Esophagus muscularis mucosa (tissue), 4 donors: ENCODE measurements at regions not wholly inside any gene's neighbourhood (a gene's known extent, or its start where the extent isn't known, plus 50 kb on each side); places are given as distances from the start of the nearest gene placed in this dataset.

Experiments used
- DNase-seq: peaks from one replicate; pipeline ENCODE4 v3.0.0-alpha.2; 2017; ENCODE audit errors: extremely low spot score
- H3K27ac ChIP-seq, 4 donors: fragments of 200-600 bp; sonication (generic); replicated peaks in 1 of 4; 1 replicate in 3 of 4; 2 replicates in 1 of 4; pipeline ENCODE4 v1.5.1; 2016 to 2019; ENCODE audit warnings: mild to moderate bottlenecking in 1 of 4
- H3K27me3 ChIP-seq, 4 donors: fragments of 200-600 bp; sonication (generic); one replicate each; pipeline versions ENCODE4 v1.5.1 to v1.6.0; 2016 to 2019
- H3K36me3 ChIP-seq, 4 donors: fragments of 200-600 bp; sonication (generic); one replicate each; pipeline ENCODE4 v1.5.1; 2016 to 2019
- H3K4me1 ChIP-seq, 4 donors: fragments of 200-600 bp; sonication (generic); one replicate each; pipeline ENCODE4 v1.5.1; 2016 to 2019
- H3K4me3 ChIP-seq, 4 donors: fragments of 200-600 bp; sonication (generic); 1 replicate in 2 of 4; 2 replicates in 2 of 4; pipeline ENCODE4 v1.5.1; 2016 to 2019; ENCODE audit warnings: mild to moderate bottlenecking in 4 of 4, moderate library complexity in 1 of 4
- H3K9me3 ChIP-seq, 4 donors: fragments of 200-600 bp; sonication (generic); 1 replicate in 3 of 4; 2 replicates in 1 of 4; pipeline ENCODE4 v1.5.1; 2016 to 2019
- EP300 ChIP-seq: sonication (generic); formaldehyde crosslinking; IDR thresholded peaks from one replicate; pipeline ENCODE4 v1.6.1; 2017; ENCODE audit warnings: antibody characterized with exemption
- POLR2A ChIP-seq: fragments of 450-650 bp; IDR thresholded peaks from one replicate; pipeline ENCODE4 v1.6.1; 2017; ENCODE audit warnings: antibody characterized with exemption, moderate library complexity, mild to moderate bottlenecking, low read depth
- POLR2AphosphoS5 ChIP-seq, 2 donors: sonication (generic); formaldehyde crosslinking; IDR thresholded peaks; one replicate each; pipeline ENCODE4 v1.6.1; 2017; ENCODE audit warnings: antibody characterized with exemption in 2 of 2
- WGBS: methylation state at CpG from one replicate; pipeline ENCODE4 v1.1.5; 2018; 5-methylcytosine and 5-hydroxymethylcytosine counted together
- intact Hi-C: fragments of 100-400 bp; cut with DNase I; formaldehyde crosslinking; loops from one replicate; pipeline ENCODE4 v1.15.1; 2023
- TF ChIP-seq, protein P1 (sequence below), 3 experiments: fragments of 200-600 bp in 2 of 3; fragments of 450-650 bp in 1 of 3; sonication (generic) in 2 of 3; IDR thresholded peaks; one replicate each; pipeline ENCODE4 v1.5.1; 2017 to 2019; ENCODE audit warnings: antibody characterized with exemption in 3 of 3, mild to moderate bottlenecking in 2 of 3, moderate library complexity in 1 of 3

- no peak for DNase-seq
- Histone ChIP-seq H3K36me3 (no peaks in the 10 kb centered on the region), H3K4me1 (no peaks in the 10 kb centered on the region), H3K27me3 (peaks cover 0 to 8% (median 0%) of the 10 kb centered on the region in 4 donors), H3K4me3 (no peak overlapping the region), H3K9me3 (no peaks in the 10 kb centered on the region), H3K27ac (no peak overlapping the region)
- WGBS: 62% methylated on average over 5 of the region's 5 CpGs
- intact Hi-C loops: no loop called here
- TF ChIP-seq POLR2A (no peak), EP300 (no peak), POLR2AphosphoS5 (IDR thresholded peaks at IDR 0.05) (no peak)
- TF ChIP-seq, protein P1, sequence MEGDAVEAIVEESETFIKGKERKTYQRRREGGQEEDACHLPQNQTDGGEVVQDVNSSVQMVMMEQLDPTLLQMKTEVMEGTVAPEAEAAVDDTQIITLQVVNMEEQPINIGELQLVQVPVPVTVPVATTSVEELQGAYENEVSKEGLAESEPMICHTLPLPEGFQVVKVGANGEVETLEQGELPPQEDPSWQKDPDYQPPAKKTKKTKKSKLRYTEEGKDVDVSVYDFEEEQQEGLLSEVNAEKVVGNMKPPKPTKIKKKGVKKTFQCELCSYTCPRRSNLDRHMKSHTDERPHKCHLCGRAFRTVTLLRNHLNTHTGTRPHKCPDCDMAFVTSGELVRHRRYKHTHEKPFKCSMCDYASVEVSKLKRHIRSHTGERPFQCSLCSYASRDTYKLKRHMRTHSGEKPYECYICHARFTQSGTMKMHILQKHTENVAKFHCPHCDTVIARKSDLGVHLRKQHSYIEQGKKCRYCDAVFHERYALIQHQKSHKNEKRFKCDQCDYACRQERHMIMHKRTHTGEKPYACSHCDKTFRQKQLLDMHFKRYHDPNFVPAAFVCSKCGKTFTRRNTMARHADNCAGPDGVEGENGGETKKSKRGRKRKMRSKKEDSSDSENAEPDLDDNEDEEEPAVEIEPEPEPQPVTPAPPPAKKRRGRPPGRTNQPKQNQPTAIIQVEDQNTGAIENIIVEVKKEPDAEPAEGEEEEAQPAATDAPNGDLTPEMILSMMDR (IDR thresholded peaks at IDR 0.05): no peak
Measured at GRCh38 chr20:6870559-6870958, 103.1 kb downstream of the BMP2 start.

DNA sequence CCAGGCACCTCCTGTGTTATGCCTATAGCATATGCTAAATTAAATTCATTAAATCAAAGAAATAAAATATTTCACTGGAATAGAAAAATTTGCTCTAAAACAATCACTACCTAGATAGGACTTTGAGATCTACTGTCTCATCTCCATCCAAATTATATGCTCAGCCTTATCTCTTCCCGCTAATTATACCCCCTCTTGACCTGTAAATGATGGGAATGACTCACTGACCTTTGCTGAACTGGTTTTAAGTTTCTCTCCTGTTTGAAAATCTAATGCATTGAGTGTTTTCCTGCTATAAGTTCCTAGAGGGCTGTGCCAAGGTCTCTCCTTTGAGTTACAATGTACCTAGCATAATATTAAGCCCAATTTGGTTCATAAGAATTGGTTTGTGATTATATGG, 110.1 kb downstream of the BMP2 start:
- H3K4me3 ChIP-seq: no peak overlapping the region
- no peak for DNase-seq
- H3K4me1 ChIP-seq: no peaks in the 10 kb centered on the region
- peaks cover 0 to 7% (median 0%) of the 10 kb centered on the region in 4 donors for H3K27me3 ChIP-seq
- no peak overlapping the region for H3K27ac ChIP-seq
- no peaks in the 10 kb centered on the region for H3K9me3 ChIP-seq
- TF ChIP-seq, protein P1 (IDR thresholded peaks at IDR 0.05): no peak
- no peak for TF ChIP-seq POLR2A
- no peak for TF ChIP-seq EP300
- TF ChIP-seq POLR2AphosphoS5 (IDR thresholded peaks at IDR 0.05): no peak
- H3K36me3 ChIP-seq: no peaks in the 10 kb centered on the region
- 78% methylated on average over 1 of the region's 1 CpG for WGBS
- intact Hi-C loops: no loop called here

DNA sequence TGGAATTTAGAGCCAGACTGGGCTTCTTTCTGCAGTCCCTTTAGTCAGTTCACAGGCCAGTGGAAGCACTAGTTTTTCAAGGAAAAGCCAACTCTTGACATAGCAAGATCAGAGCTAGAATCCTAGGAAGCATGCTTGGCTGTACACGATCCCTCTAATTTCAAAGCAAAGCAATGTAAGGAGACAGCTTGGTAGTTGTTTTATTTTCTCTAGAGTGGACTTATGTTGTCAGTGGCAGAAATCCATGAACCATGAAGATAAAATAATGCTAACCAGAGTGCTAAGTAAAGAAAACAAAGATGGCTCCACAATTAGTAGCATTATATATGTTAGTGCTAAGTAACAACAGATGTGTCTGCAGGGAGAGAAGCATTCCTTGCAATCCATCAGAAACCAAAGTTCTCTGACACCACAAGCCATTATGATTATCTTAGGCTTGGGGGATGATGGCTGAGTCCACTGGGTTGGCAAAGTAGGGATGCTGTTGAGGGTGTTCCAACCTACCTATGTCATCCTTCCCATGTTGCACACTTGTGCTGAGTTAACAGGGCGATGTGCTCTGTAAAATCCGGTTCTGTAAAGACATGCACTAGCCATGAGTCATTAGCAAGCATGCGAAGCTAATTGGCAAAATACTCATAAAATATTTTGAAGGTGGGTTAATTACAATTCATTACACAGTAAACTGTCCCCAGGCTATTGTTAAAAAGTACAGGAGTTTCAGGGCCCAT, 115.2 kb downstream of the BMP2 start:
- Histone ChIP-seq H3K4me3 (no peak overlapping the region), H3K36me3 (no peaks in the 10 kb centered on the region), H3K4me1 (no peaks in the 10 kb centered on the region), H3K9me3 (no peaks in the 10 kb centered on the region), H3K27me3 (no peaks in the 10 kb centered on the region), H3K27ac (no peak overlapping the region)
- intact Hi-C loops: no loop called here
- TF ChIP-seq, protein P1 (IDR thresholded peaks at IDR 0.05): no peak
- TF ChIP-seq POLR2A (no peak), EP300 (no peak), POLR2AphosphoS5 (IDR thresholded peaks at IDR 0.05) (no peak)
- DNase-seq: no peak
- WGBS: 90% methylated on average over 4 of the region's 4 CpGs

- TF ChIP-seq EP300 (no peak), POLR2AphosphoS5 (IDR thresholded peaks at IDR 0.05) (no peak), POLR2A (no peak)
- TF ChIP-seq, protein P1 (IDR thresholded peaks at IDR 0.05): no peak
- intact Hi-C loops: no loop called here
- H3K4me1 ChIP-seq: no peaks in the 10 kb centered on the region
- H3K27me3 ChIP-seq: no peaks in the 10 kb centered on the region
- H3K27ac ChIP-seq: no peak overlapping the region
- WGBS: 70% methylated on average over 1 of the region's 1 CpG
- H3K9me3 ChIP-seq: no peaks in the 10 kb centered on the region
- no peak for DNase-seq
- H3K4me3 ChIP-seq: no peak overlapping the region
- no peaks in the 10 kb centered on the region for H3K36me3 ChIP-seq
Measured at GRCh38 chr20:6884114-6884513, 116.6 kb downstream of the BMP2 start.

DNA sequence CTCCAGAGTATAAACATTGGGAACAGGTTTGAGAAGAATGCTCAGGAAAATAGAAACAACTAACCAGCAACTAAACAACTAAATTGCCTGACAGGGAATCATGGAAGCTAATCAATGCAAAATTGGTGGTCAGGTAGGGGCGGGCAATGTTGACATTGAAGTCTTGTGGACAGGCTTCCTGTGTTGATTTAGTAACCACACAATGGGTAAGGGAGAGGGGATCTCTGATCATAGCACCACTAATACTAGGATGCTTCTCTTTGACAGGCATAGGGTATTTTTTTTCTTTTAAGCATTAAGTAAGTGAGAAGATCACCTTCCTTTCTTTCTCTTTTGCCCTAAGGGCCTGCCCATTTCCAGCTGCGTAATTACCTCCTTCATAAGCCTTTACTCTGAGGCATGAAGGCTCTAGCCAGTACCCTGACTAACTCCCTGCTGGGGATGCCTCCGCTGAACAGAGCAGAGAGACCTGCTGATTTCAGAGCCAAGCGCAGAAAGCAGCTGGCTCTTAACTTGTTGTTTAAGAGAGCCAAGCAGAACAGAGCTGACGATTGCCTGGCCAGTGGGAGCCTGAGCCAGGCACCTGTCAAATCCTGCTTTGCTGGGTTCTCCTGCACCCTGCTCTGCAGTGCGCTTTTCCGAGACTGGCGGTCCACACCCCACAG, 118.7 kb downstream of the BMP2 start:
- no peak for DNase-seq
- TF ChIP-seq POLR2A (no peak), POLR2AphosphoS5 (IDR thresholded peaks at IDR 0.05) (no peak), EP300 (no peak)
- TF ChIP-seq, protein P1 (IDR thresholded peaks at IDR 0.05): no peak

More for the DNA sequence above, 118.7 kb downstream of the BMP2 start:
- H3K9me3 ChIP-seq: no peaks in the 10 kb centered on the region
- no peak overlapping the region for H3K27ac ChIP-seq
- 76% methylated on average over 8 of the region's 8 CpGs for WGBS
- no peaks in the 10 kb centered on the region for H3K27me3 ChIP-seq
- no peaks in the 10 kb centered on the region for H3K36me3 ChIP-seq
- intact Hi-C loops: no loop called here
- no peak overlapping the region for H3K4me3 ChIP-seq
- H3K4me1 ChIP-seq: no peaks in the 10 kb centered on the region
